GM12878 (cell line): ENCODE measurements at regions not wholly inside any gene's neighbourhood (a gene's known extent, or its start where the extent isn't known, plus 50 kb on each side); places are given as distances from the start of the nearest gene placed in this dataset.

Experiments used
- RELA ChIP-seq: fragments of 450-650 bp; IDR thresholded peaks from 2 replicates; pipeline ENCODE4 v1.8.0; 2014; ENCODE audit warnings: borderline replicate concordance; ENCODE audit not compliant: partially characterized antibody
- ZBED1 ChIP-seq: IDR thresholded peaks from 2 replicates; pipeline ENCODE4 v1.6.1; 2016; ENCODE audit warnings: borderline replicate concordance
- ZNF622 ChIP-seq: fragments of 450-650 bp; IDR thresholded peaks from 2 replicates; pipeline ENCODE4 v1.6.1; 2017; ENCODE audit warnings: mild to moderate bottlenecking, inconsistent platforms
- TF ChIP-seq, protein P1 (sequence below): IDR thresholded peaks from 2 replicates; pipeline ENCODE4 v1.6.1; 2011; ENCODE audit warnings: low read depth, low read length, improper control_type of control experiment, borderline replicate concordance

DNA sequence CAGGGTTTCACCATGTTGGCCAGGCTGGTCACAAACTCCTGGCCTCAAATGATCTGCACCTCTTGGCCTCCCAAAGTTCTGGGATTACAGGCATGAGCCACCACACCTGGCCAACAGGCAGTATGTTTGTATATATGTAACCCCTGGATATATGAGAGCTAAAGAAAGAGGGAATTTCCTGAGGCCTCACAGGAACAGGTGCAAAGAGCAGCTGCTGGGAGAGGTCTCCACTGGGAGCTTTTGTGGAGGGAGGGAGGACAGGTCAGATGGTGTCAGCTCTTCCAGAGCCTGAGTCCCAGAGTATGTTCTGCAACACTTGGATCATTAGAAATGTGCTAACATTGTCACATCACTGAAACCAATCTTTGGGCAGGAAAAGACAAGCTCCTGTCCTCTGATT lies 110.1 kb upstream of the KIF5B start:
- no peak for TF ChIP-seq ZBED1
- TF ChIP-seq ZNF622: no peak
- TF ChIP-seq RELA: no peak
- TF ChIP-seq, protein P1, sequence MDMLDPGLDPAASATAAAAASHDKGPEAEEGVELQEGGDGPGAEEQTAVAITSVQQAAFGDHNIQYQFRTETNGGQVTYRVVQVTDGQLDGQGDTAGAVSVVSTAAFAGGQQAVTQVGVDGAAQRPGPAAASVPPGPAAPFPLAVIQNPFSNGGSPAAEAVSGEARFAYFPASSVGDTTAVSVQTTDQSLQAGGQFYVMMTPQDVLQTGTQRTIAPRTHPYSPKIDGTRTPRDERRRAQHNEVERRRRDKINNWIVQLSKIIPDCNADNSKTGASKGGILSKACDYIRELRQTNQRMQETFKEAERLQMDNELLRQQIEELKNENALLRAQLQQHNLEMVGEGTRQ: no peak
